Tibial nerve (tissue), 4 donors: ENCODE measurements at regions not wholly inside any gene's neighbourhood (a gene's known extent, or its start where the extent isn't known, plus 50 kb on each side); places are given as distances from the start of the nearest gene placed in this dataset.
"Not testable (repeated sequence)": the region's sequence is repeated elsewhere in the genome, so short reads cannot be mapped to it uniquely, and the experiment has no call there.

Source experiments
- DNase-seq, 2 donors: peaks; one replicate each; pipeline ENCODE4 v3.0.0-alpha.2; 2019; ENCODE audit warnings: low spot score in 2 of 2
- H3K27ac ChIP-seq, 4 donors: fragments of 200-600 bp; sonication (generic) in 3 of 4; one replicate each; pipeline ENCODE4 v1.5.1; 2017 to 2019; ENCODE audit warnings: mild to moderate bottlenecking in 1 of 4
- H3K27me3 ChIP-seq, 2 donors: fragments of 200-600 bp; sonication (generic) in 1 of 2; one replicate each; pipeline versions ENCODE4 v1.5.1 to v1.6.0; 2017 to 2019
- H3K36me3 ChIP-seq, 3 donors: fragments of 200-600 bp; sonication (generic); one replicate each; pipeline ENCODE4 v1.5.1; 2018 to 2019
- H3K4me1 ChIP-seq, 4 donors: fragments of 200-600 bp; sonication (generic) in 3 of 4; one replicate each; pipeline ENCODE4 v1.5.1; 2017 to 2019
- H3K4me3 ChIP-seq, 4 donors: fragments of 200-600 bp; sonication (generic) in 3 of 4; one replicate each; pipeline ENCODE4 v1.5.1; 2017 to 2019; ENCODE audit warnings: mild to moderate bottlenecking in 1 of 4, moderate library complexity in 1 of 4
- H3K9me3 ChIP-seq, 4 donors: fragments of 200-600 bp; sonication (generic) in 3 of 4; one replicate each; pipeline ENCODE4 v1.5.1; 2017 to 2019
- CTCF ChIP-seq, 5 experiments: fragments of 200-600 bp in 3 of 5; fragments of 450-650 bp in 2 of 5; sonication (generic) in 3 of 5; IDR thresholded peaks; one replicate each; pipeline ENCODE4 v1.5.1; 2016 to 2019; ENCODE audit warnings: antibody characterized with exemption in 5 of 5, mild to moderate bottlenecking in 3 of 5, moderate library complexity in 2 of 5
- EP300 ChIP-seq, 2 donors: sonication (generic); formaldehyde crosslinking; IDR thresholded peaks; one replicate each; pipeline ENCODE4 v1.6.1; 2017; ENCODE audit warnings: antibody characterized with exemption in 2 of 2, mild to moderate bottlenecking in 1 of 2
- POLR2A ChIP-seq, 2 donors: fragments of 450-650 bp; IDR thresholded peaks; one replicate each; pipeline ENCODE4 v1.6.1; 2017; ENCODE audit warnings: antibody characterized with exemption in 2 of 2, mild to moderate bottlenecking in 2 of 2, moderate library complexity in 2 of 2
- WGBS, 2 donors: methylation state at CpG; one replicate each; pipeline ENCODE4 v1.1.5; 2018; 5-methylcytosine and 5-hydroxymethylcytosine counted together

GRCh38 chr5:98218838-98219237 lies 554.6 kb upstream of the RGMB start:
- no peak overlapping the region for H3K27ac ChIP-seq
- TF ChIP-seq EP300 (IDR thresholded peaks at IDR 0.05) (no peak), CTCF (IDR thresholded peaks at IDR 0.05) (no peak), POLR2A (IDR thresholded peaks at IDR 0.05) (no peak)
- no peaks in the 10 kb centered on the region for H3K27me3 ChIP-seq
- no peaks in the 10 kb centered on the region for H3K36me3 ChIP-seq
- WGBS, 2 donors, result 84 to 91% methylated on average over 2 of the region's 2 CpGs
- H3K9me3 ChIP-seq, result no peaks in the 10 kb centered on the region
- peaks cover 0 to 10% (median 0%) of the 10 kb centered on the region in 4 donors for H3K4me1 ChIP-seq
- DNase-seq, result no peak
- H3K4me3 ChIP-seq, result no peak overlapping the region

GRCh38 chr5:98227489-98227888 lies 546.0 kb upstream of the RGMB start:
- Histone ChIP-seq H3K4me1 (no peaks in the 10 kb centered on the region), H3K27me3 (no peaks in the 10 kb centered on the region), H3K4me3 (no peak overlapping the region), H3K27ac (no peak overlapping the region), H3K9me3 (peaks cover 0 to 49% (median 7%) of the 10 kb centered on the region in 4 donors), H3K36me3 (no peaks in the 10 kb centered on the region)
- DNase-seq, result no peak
- TF ChIP-seq CTCF (IDR thresholded peaks at IDR 0.05) (no peak), EP300 (IDR thresholded peaks at IDR 0.05) (no peak), POLR2A (IDR thresholded peaks at IDR 0.05) (no peak)

GRCh38 chr5:98231089-98231488 lies 542.4 kb upstream of the RGMB start:
- 73% methylated on average over 4 of the region's 4 CpGs for WGBS, 2 donors
- no peaks in the 10 kb centered on the region for H3K36me3 ChIP-seq
- peaks cover 0 to 61% (median 9%) of the 10 kb centered on the region in 4 donors for H3K9me3 ChIP-seq
- H3K27me3 ChIP-seq, result no peaks in the 10 kb centered on the region
- TF ChIP-seq CTCF (IDR thresholded peaks at IDR 0.05) (no peak), POLR2A (IDR thresholded peaks at IDR 0.05) (no peak), EP300 (IDR thresholded peaks at IDR 0.05) (no peak)
- no peak for DNase-seq
- no peak overlapping the region for H3K27ac ChIP-seq
- no peaks in the 10 kb centered on the region for H3K4me1 ChIP-seq
- no peak overlapping the region for H3K4me3 ChIP-seq

- H3K36me3 ChIP-seq, DNase-seq, H3K27me3 ChIP-seq, H3K4me1 ChIP-seq, H3K27ac ChIP-seq, H3K4me3 ChIP-seq: not testable (repeated sequence)
- H3K9me3 ChIP-seq, result peaks cover 0 to 46% (median 10%) of the 10 kb centered on the region in 4 donors
- 92 to 94% methylated on average over 5 of the region's 5 CpGs for WGBS, 2 donors
Observed at GRCh38 chr5:98237794-98238193, 535.7 kb upstream of the RGMB start.

DNA sequence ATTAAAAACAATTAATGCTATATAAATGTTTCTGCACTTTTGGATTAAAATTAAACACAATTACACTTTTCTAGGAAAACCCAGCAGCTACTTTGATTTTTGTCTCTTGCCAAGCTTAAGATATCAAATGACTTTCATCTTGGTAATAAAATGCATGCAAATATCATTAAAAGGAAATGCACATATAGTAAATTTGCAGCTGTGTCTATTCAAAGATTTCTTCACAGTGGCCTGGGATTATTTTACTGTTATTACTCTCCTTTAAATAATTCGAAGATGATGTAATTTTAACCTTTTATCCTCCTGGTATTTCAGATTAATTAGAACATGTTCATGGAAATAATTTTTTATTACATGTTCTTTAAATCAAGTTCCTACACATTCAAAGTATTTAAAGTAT lies 529.5 kb upstream of the RGMB start:
- H3K27ac ChIP-seq, result no peak overlapping the region
- H3K9me3 ChIP-seq, result peaks cover 0 to 14% (median 6%) of the 10 kb centered on the region in 4 donors
- H3K27me3 ChIP-seq, result no peaks in the 10 kb centered on the region
- H3K4me1 ChIP-seq, result no peaks in the 10 kb centered on the region
- TF ChIP-seq EP300 (IDR thresholded peaks at IDR 0.05) (no peak), CTCF (IDR thresholded peaks at IDR 0.05) (no peak), POLR2A (IDR thresholded peaks at IDR 0.05) (no peak)
- H3K4me3 ChIP-seq, result no peak overlapping the region
- 51 to 56% methylated on average over 1 of the region's 1 CpG for WGBS, 2 donors
- H3K36me3 ChIP-seq, result no peaks in the 10 kb centered on the region
- no peak for DNase-seq

DNA sequence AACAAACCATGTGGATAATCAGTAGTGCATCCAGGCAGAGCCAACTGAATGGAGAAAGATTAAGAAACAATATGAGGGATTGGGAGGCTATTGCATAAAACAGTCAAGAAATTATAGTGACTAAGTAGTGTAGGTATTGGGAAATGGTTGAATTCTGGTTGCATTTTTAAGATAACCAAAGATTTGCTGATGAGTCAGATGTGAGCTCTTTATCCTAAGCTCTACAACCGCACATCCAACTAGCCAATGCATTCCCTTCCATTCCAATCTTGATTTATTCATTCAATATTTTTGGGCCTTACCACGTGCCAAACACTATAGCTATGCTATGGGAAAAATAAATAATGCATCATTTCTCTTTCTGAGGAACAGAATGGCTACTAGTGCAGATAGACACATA lies 524.5 kb upstream of the RGMB start:
- DNase-seq, result no peak
- no peak overlapping the region for H3K27ac ChIP-seq
- WGBS, 2 donors, result 67 to 68% methylated on average over 2 of the region's 2 CpGs
- H3K4me1 ChIP-seq, result no peaks in the 10 kb centered on the region
- H3K27me3 ChIP-seq, result no peaks in the 10 kb centered on the region
- H3K9me3 ChIP-seq, result no peaks in the 10 kb centered on the region
- H3K4me3 ChIP-seq, result no peak overlapping the region
- TF ChIP-seq CTCF (IDR thresholded peaks at IDR 0.05), result no peak
- no peak for TF ChIP-seq EP300 (IDR thresholded peaks at IDR 0.05)
- TF ChIP-seq POLR2A (IDR thresholded peaks at IDR 0.05), result no peak
- H3K36me3 ChIP-seq, result no peaks in the 10 kb centered on the region
